Ovary (tissue), 3 donors: ENCODE measurements at regions not wholly inside any gene's neighbourhood (a gene's known extent, or its start where the extent isn't known, plus 50 kb on each side); places are given as distances from the start of the nearest gene placed in this dataset.

Experiments used
- EP300 ChIP-seq: sonication (generic); formaldehyde crosslinking; IDR thresholded peaks from one replicate; pipeline ENCODE4 v1.6.1; 2017; ENCODE audit warnings: antibody characterized with exemption
- POLR2A ChIP-seq: fragments of 450-650 bp; IDR thresholded peaks from one replicate; pipeline ENCODE4 v1.6.1; 2017; ENCODE audit warnings: antibody characterized with exemption, mild to moderate bottlenecking, moderate library complexity
- TF ChIP-seq, protein P1 (sequence below), 3 donors: fragments of 450-650 bp in 2 of 3; fragments of 200-600 bp in 1 of 3; IDR thresholded peaks; one replicate each; pipeline versions ENCODE4 v1.5.1 to v1.8.0; 2016 to 2022; ENCODE audit warnings: antibody characterized with exemption in 3 of 3, mild to moderate bottlenecking in 1 of 3
- donor health status: DM: no; HTN: no; CAD: no.

DNA sequence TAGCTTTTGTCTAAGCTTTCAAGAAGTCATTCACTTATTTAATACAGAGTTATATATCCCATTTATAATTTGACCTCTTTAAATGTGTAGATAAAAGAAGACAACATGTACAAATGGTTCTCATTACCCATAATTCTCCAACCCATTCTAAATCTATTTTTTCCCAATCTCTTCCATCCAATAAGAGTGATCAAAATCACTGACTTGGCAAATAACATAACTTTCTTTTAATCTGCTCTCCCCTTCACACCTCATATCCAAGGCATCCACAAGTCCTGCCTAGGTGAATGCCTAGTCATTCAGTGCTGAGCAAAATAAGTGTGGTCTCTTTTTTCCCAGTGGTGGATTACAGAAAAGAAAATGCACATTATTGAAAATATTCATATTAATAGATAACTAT, 1231.1 kb downstream of the CDH11 start:
- TF ChIP-seq, protein P1, sequence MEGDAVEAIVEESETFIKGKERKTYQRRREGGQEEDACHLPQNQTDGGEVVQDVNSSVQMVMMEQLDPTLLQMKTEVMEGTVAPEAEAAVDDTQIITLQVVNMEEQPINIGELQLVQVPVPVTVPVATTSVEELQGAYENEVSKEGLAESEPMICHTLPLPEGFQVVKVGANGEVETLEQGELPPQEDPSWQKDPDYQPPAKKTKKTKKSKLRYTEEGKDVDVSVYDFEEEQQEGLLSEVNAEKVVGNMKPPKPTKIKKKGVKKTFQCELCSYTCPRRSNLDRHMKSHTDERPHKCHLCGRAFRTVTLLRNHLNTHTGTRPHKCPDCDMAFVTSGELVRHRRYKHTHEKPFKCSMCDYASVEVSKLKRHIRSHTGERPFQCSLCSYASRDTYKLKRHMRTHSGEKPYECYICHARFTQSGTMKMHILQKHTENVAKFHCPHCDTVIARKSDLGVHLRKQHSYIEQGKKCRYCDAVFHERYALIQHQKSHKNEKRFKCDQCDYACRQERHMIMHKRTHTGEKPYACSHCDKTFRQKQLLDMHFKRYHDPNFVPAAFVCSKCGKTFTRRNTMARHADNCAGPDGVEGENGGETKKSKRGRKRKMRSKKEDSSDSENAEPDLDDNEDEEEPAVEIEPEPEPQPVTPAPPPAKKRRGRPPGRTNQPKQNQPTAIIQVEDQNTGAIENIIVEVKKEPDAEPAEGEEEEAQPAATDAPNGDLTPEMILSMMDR (IDR thresholded peaks at IDR 0.05), result no peak
- no peak for TF ChIP-seq POLR2A
- TF ChIP-seq EP300, result no peak
